HG03520 (cell line): ENCODE measurements at regions not wholly inside any gene's neighbourhood (a gene's known extent, or its start where the extent isn't known, plus 50 kb on each side); places are given as distances from the start of the nearest gene placed in this dataset.

Source experiments
- ATAC-seq: cut with Tn5 transposase; IDR thresholded peaks from one replicate; pipeline ENCODE4 v1.9.1; 2021; ENCODE audit warnings: mild to moderate bottlenecking, moderate library complexity; ENCODE audit not compliant: unreplicated experiment

GRCh38 chr20:48468571-48468970, 359.2 kb downstream of the PREX1 start:
- ATAC-seq = no peak

DNA sequence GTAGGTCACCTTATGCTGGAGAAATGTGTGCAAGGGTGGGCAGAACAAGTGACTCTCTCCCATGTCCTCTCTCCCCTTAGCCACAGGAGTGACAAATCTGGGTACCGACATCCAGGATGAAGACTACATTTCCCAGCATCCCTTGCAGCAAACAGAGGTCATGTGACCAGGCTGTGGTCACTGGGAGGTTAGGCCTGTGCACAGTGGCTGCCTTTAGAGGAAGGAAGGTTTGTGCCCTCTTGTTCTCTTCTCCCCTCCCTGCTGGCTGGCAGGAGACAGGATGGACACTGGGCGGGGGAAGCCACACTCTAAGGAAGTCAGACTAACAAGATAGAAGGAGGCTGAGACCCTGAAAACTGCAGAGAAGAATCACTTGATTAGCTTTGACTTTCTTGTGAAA, 360.2 kb downstream of the PREX1 start:
- no peak for ATAC-seq

GRCh38 chr20:48465271-48465670, 362.5 kb downstream of the PREX1 start:
- ATAC-seq = no peak

DNA sequence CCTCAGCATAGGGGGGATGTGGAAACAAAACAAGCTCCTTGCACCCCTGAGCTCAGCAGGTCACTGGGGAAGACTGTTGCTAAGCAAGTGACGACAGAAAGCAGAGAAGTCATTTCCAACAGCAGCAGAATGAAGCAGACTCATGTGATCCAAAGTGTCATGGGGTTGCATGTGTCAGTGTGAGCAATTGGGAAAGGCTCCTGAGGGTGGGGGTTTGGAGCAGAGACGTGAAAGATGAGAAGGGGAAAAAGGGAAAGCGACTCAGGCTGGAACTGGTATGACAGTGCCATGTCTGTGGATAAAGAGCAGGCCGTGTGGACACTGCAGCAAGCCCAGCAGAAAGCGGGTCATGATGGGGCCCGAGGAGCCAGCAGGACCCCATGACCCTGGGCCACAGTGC, 363.9 kb downstream of the PREX1 start:
- ATAC-seq = no peak

- ATAC-seq = no peak
Observed at GRCh38 chr20:48463096-48463720, 364.6 kb downstream of the PREX1 start.

GRCh38 chr20:48461735-48462119, 366.1 kb downstream of the PREX1 start:
- ATAC-seq = no peak

- no peak for ATAC-seq
Observed at GRCh38 chr20:48461091-48461734, 366.6 kb downstream of the PREX1 start.

- ATAC-seq = no peak
Observed at GRCh38 chr20:48460681-48461080, 367.1 kb downstream of the PREX1 start.

DNA sequence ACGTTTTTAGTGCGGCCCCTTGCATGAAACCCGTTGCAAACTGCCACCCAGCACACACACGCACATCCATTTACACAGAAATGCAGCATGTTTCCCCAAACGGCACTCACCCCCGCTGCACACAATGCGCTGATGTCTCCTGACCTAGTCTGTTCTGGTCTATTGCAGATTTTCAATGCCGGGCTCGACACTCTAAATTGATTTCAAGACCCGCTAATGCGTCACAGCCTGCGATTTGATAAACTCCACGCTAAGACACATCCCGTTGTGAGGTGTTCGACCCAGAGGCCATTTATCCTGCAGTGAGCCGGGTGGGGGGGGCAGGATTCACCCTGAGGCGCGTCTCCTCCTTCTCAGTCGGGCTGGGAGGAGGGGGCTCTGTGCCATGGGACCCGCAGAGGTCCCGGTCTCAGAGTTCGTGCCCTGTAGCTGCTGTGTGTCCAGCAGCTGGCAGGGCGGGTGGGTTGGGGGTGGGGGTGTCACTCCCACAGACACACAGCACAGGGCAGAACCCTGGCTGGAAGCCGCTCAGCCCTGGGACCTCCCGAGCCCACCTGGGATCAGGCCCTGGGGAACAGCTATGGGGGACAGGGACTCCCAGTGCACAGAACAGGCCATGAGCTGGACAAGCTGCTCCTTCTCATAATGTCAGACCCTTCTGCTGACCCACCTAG, 367.9 kb downstream of the PREX1 start:
- no peak for ATAC-seq

DNA sequence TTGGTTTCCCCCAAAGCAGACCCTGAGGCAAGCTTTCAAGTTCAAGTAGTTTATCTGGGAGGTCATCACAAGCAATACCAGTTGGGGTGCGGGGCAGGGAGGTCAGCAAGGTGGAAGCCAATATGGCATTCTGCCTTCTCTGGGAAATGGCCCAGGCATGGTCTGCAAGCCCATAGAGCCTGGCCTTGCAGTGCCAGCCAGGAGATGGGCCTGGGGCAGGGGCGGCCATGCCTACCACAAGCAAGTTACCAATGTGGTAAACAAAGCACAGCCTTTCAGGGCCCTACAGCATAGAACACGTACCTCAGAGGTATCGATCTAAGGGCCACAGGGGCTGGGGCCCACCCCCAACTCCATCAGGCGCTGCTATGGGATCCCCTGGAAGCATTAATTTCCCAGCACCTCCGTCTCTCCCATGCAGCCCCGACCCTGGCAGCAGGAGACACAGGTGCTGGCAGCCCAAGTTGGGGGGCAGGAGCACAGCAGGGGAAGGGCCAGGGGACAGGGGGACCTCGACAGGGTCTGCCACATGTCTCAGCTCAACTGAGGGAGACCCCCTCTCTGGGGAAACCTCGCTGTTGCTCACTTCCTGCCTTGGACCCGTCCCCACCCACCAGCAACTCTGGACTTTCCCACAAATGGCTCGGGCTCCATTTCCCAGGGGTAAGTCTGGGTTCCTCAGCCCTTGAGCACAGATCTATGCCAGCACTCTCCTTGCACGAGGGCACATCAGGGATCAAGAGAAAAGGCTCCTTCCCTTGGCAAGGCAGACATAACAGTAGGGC, 369.0 kb downstream of the PREX1 start:
- ATAC-seq = no peak

GRCh38 chr20:48458003-48458377, 369.8 kb downstream of the PREX1 start:
- ATAC-seq = no peak

- ATAC-seq = no peak
Observed at GRCh38 chr20:48457193-48458002, 370.4 kb downstream of the PREX1 start.

GRCh38 chr20:48456366-48457192, 371.2 kb downstream of the PREX1 start:
- no peak for ATAC-seq

DNA sequence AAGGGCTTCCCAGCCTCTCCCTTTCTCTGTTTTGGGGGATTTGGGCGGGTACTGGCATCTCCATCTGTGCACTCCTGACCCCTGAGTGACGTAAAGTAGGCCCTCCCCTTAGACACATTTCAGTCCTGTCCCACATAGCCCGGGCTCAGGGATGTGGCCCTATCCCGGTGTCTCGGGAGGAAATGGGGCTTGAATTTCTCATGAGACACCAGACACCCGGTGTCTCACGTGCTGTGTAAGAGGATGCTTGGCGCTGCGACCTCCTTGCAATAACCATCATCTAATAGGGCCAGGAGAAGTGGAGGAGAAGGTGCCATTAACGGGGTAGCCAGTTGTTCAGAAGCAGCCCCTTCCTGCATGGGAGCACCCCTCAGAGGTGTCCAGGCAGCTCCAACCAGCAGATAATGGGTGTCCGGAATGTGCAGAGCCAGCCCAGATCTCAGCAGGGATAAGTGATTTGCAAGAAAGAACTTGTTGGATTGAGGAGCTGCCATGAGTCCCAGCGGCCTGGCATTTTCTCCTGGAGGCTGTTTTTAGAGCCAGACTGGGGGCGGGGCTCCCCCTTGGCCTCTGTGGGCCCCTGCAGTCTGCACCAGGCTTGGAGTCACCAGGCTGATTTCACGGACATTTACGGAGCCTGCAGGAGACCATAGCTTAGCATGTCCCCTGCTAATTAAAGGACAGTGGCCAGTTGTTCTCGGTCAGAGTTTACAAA, 372.0 kb downstream of the PREX1 start:
- ATAC-seq = no peak

- ATAC-seq = no peak
Observed at GRCh38 chr20:48454671-48455490, 372.9 kb downstream of the PREX1 start.

DNA sequence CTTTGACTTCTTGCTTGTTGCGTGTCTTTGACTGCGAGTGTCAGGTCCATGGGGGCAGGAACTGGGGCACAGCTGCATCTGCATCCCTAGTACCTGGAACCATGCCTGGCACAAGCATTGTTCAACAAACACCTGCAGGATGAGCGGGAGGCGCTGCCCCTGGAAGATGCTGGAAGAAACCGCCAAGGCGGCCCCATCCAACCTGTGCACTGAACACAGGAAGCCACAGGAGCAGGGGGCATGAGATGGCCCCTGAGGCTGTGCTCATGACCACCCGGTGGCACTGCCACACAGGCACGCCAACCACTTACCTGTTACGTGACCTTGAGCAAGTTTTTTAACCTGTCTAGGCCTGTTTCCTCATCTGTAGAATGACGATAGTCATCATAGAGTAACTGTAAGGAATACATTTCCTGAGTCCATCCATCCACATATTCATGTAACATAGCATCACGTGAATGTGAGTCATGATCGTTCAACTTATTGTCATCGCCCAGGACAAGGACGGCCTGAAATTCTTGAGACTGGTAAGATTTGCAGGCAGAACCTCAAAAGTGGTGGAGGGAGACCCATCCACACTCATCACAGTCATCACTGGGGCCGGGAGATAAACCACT, 374.2 kb downstream of the PREX1 start:
- no peak for ATAC-seq

DNA sequence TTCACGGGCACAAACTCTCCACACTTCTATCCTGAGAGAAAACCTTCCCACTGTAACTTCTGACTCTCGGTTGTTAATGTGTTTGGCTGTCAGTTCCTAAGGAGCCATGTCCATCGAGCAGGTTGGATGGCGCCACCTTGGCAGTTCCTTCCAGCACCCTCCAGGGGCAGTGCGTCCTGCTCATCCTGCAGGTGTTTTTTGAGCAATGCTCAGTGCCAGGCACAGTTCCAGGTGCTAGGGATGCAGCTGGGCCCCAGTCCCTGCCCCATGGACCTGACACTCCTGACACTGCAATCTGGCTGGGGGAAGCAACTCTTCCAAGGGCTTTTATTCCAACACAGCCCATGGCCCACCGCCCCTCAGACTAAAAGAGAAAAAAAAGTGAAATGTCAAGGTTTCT, 376.4 kb downstream of the PREX1 start:
- no peak for ATAC-seq
